ENCODE measurements at regions not wholly inside any gene's neighbourhood (a gene's known extent, or its start where the extent isn't known, plus 50 kb on each side); places are given as distances from the start of the nearest gene placed in this dataset.

GRCh38 chr11:106216281-106216680 is 138.8 kb downstream of the AASDHPPT start:
- DNase-seq (ENCODE audit: low spot score): no peak

DNA sequence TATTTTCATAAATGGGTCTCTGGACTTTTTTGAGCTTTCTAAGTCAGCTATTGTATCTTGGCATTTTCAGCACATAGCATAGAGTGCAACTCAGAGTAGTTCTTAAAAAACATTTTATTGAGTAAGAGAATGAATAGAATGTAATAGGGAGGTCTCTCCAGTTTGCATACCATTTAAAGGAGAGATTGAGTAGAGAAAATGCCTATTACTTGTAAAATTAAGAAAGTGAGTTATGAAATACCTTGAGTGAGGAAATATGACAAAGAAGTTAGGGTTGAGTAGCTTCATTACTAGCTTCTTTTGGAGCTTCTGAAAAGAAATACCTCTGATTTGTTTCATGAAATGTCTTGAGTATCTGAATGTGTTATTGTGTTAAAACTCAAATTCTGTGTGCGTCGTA is 140.0 kb downstream of the AASDHPPT start:
- no peak for DNase-seq (ENCODE audit: low spot score)

DNA sequence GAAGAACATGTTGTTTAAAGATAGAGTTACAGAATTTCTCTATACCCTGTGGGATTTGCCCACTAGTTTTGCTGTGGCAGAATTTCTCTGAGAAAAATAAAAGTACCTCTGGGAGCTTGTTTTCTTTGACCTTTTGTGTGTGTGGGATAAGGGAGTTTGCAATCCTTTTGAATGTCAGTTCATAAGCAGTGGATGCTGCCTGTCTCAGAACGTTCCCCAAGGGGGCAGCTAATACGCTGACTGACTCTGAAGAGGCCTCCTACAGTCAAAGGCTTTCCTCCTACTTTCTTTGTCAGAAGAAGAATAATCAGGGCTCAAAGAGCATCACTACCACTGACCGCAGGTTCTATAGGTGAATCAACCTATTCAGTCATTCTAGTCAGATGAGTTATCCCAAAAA is 140.6 kb downstream of the AASDHPPT start:
- no peak for DNase-seq (ENCODE audit: low spot score)

DNA sequence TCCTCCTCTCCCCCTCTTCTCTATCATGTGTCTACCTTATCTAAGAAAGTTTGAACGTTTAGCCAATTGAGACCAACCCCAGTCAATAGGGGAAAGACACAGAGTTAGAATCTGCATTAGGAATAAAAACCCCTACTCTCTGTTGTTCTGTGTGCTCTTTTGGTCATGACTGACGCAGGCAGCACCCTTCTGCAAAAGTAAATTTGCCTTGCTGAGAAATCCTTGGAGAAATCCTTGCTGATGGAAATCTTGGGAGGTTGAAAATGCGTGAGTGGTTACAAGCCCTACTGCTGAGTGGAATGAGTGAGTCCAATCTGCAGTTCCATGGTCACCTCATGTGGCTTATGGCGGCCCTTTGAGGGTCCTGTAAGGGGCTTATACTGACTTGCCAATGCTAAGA is 145.2 kb downstream of the AASDHPPT start:
- no peak for DNase-seq (ENCODE audit: low spot score)

- no peak for DNase-seq (ENCODE audit: low spot score)
Measured at GRCh38 chr11:106224172-106224571, 146.7 kb downstream of the AASDHPPT start.

GRCh38 chr11:106228996-106229395 is 151.5 kb downstream of the AASDHPPT start:
- DNase-seq (ENCODE audit: low spot score): no peak

GRCh38 chr11:106231591-106231990 is 154.1 kb downstream of the AASDHPPT start:
- DNase-seq (ENCODE audit: low spot score): no peak

DNA sequence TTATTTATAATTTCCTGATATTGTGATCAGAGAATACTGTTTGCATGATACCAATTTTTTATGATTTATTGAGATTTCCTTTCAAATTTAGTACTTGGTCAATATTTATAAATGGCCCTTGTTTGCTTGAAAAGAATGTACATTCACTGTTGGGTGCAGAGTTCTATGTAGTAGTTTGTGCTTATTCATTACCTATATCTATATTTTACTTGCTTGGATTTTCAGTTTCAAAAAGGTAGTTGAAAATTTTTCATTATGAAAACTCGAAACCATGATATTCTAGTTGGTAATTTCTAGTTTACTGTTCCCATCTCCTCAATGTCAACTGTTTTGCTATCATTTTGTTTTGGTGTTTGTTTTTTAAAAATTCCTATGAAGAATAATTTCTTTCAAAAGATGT is 155.7 kb downstream of the AASDHPPT start:
- DNase-seq (ENCODE audit: low spot score): no peak

GRCh38 chr11:106234794-106235193 is 157.3 kb downstream of the AASDHPPT start:
- DNase-seq (ENCODE audit: low spot score): no peak

DNA sequence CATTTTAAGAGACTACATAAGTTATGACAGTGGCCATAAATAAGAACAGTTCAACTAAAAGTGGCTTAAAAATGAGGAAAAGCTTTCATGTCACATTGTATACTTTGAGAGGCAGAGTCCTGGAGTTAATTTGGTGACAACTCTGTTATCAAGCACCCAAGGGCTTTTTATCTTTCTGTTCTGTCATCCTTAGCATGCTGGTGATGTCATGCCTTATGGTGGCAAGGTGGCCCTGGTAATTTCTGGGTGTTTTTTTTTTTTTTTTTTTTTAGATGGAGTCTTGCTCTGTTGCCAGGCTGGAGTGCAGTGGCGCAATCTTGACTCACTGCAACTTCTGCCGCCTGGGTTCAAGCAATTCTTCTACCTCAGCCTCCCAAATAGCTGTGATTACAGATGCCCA is 158.8 kb downstream of the AASDHPPT start:
- DNase-seq (ENCODE audit: low spot score): no peak

DNA sequence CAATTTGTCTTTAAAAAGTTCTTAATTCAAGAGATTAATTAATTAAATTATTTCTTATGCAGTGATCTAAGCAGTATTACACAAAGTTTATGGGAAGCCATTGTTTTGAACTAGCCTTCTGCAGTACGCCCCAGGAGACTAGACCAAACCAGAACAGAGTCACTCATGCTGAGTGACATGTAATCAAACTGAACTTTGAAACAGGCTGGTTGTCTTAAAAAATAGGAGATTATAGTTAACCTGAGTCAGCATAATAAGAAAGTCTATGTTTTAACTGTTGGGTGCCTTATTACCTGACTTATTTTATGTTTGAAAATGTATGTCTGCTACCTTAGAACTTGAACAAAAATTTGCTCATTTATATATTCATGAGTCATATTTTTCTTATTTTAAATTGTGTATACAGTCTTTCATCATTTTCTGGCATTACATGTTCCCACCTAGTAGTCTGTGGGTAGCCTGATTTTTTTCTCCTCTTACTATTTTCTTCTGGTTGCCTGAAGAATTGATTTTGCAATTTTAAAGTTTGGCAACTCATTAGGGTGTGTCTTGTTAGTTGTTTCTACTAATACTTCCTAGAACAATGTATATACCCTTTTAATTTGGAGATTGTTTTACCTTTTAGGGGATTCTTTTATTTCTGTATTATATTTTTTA is 161.4 kb downstream of the AASDHPPT start:
- DNase-seq (ENCODE audit: low spot score): no peak

- DNase-seq (ENCODE audit: low spot score): no peak
Measured at GRCh38 chr11:106241601-106242257, 164.3 kb downstream of the AASDHPPT start.

GRCh38 chr11:106242718-106243415 is 165.4 kb downstream of the AASDHPPT start:
- no peak for DNase-seq (ENCODE audit: low spot score)

GRCh38 chr11:106246495-106246894 is 169.0 kb downstream of the AASDHPPT start:
- DNase-seq (ENCODE audit: low spot score): no peak

- DNase-seq (ENCODE audit: low spot score): no peak
Measured at GRCh38 chr11:106249617-106250239, 172.3 kb downstream of the AASDHPPT start.

- no peak for DNase-seq (ENCODE audit: low spot score)
Measured at GRCh38 chr11:106262852-106263251, 185.4 kb downstream of the AASDHPPT start.

DNA sequence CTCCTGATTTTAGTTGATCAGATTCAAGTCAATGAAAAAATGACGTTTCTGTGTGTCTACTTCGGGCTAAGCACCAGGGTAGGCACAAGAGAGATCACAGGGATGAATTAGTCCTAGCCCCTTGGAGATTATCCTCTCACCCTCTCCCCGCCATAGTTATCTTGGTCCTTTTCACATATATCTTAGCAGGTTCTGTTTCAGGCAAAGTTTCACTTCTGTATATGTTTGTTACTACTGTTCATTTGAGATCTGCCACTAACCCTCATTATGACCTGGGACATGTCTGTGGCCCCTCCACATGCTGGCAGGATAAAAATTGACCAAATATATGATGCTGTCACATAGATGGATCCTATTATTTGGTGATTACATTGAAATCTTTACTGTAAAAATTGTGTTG is 186.1 kb downstream of the AASDHPPT start:
- DNase-seq (ENCODE audit: low spot score): no peak

- DNase-seq (ENCODE audit: low spot score): no peak
Measured at GRCh38 chr11:106271086-106271485, 193.6 kb downstream of the AASDHPPT start.

- DNase-seq (ENCODE audit: low spot score): no peak
Measured at GRCh38 chr11:106271686-106272085, 194.2 kb downstream of the AASDHPPT start.

DNA sequence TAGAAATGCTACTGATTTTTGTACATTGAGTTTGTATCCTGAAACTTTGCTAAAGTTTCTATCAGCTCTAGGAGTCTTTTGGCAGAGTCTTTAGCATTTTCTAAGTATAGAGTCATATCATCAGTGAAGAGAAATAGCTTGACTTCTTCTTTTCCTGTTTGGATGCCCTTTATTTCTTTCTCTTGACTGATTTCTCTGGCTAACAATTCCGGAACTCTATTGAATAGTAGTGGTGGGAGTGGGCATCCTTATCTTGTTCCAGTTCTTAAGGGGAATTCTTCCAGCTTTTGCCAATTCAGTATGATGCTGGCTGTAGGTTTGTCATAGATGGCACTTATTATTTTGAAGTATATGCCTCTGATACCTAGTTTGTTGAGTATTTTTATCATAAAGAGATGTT is 197.7 kb downstream of the AASDHPPT start:
- DNase-seq (ENCODE audit: low spot score): no peak

DNA sequence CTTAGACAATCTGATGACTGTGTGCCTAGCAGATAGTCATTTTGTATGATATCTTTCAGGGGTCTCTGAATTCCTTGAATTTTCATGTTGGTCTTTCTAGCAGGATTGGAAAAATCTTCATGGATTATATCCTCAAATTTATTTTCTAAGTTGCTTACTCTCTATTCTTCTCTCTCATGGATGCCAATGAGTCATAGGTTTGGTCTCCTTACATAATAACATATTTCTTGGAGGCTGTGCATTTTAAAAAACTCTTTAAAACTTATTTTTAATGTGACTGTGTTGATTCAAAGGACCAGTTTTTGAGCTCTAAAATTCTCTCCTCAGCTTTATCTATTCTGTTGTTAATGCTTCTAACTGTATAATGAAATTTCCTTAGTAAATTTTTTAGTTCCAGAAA is 198.7 kb downstream of the AASDHPPT start:
- DNase-seq (ENCODE audit: low spot score): no peak

GRCh38 chr11:106276859-106277436 is 199.5 kb downstream of the AASDHPPT start:
- DNase-seq (ENCODE audit: low spot score): no peak

DNA sequence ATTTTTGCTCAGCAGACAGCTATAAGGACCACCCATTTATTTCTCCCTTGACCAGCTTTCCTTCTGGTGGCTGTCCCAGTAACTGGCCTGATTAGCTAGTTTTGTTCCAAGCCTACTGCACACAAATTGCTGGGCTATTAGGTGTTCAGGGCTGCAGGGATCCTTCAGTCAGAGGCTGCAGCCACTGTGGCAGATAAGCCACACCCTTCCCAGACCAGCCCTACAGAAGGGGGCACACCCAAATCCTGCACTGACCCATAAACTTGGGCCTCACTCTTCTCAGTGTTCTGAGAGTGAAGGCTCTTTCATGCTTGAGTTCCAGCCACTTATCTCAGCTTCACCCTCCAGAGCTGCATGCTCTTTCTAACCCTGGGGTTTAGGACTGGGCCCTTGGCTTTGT is 200.0 kb downstream of the AASDHPPT start:
- DNase-seq (ENCODE audit: low spot score): no peak

All from COLO829 (cell line).